ENCODE measurements at regions not wholly inside any gene's neighbourhood (a gene's known extent, or its start where the extent isn't known, plus 50 kb on each side); places are given as distances from the start of the nearest gene placed in this dataset.

GRCh38 chr1:56194701-56195300, 384.6 kb downstream of the PLPP3 start:
- TF ChIP-seq CTCF (conservative IDR thresholded peaks at IDR 0.05; ENCODE audit: low read length) = no peak
- no peak for TF ChIP-seq EZH2phosphoT487 (IDR thresholded peaks at IDR 0.05; ENCODE audit: borderline replicate concordance, low read depth, low read length)
